Activated CD8-positive, alpha-beta T cell treated with anti-CD3 and anti-CD28 coated beads, Interleukin-2, amount 10 ng/mL, durations not matched to agents 7 days and 5 days (primary cell): ENCODE measurements at regions not wholly inside any gene's neighbourhood (a gene's known extent, or its start where the extent isn't known, plus 50 kb on each side); places are given as distances from the start of the nearest gene placed in this dataset.

ENCODE experiments used
- ATAC-seq: fragments of 150-1000 bp; cut with Tn5 transposase; one replicate; pipeline ENCODE4 v1.10.0; 2021; ENCODE audit warnings: moderate library complexity
- CTCF ChIA-PET: fragments of 350-600 bp; sonication (Branson Sonifier 250); formaldehyde crosslinking; loops from one replicate; lab custom pipeline; 2021; ENCODE audit warnings: antibody characterized with exemption; lab: Charles Lee
- POLR2A ChIA-PET: fragments of 350-600 bp; sonication (Branson Sonifier 250); formaldehyde crosslinking; loops from one replicate; lab custom pipeline; 2021; ENCODE audit warnings: antibody characterized with exemption; lab: Charles Lee
- DNase-seq: peaks from one replicate; pipeline ENCODE4 v3.0.0-alpha.2; 2020
- H3K27ac Mint-ChIP-seq: one replicate; pipeline ENCODE4 v1.8.0; 2021; ENCODE audit warnings: mild to moderate bottlenecking, mixed read lengths
- H3K27me3 Mint-ChIP-seq: one replicate; pipeline ENCODE4 v1.8.0; 2021; ENCODE audit warnings: low read depth, mixed read lengths
- H3K36me3 Mint-ChIP-seq: one replicate; pipeline ENCODE4 v1.8.0; 2021; ENCODE audit warnings: low read depth, mixed read lengths
- H3K4me1 Mint-ChIP-seq: one replicate; pipeline ENCODE4 v1.8.0; 2021; ENCODE audit warnings: low read depth, mixed read lengths
- H3K4me3 Mint-ChIP-seq: one replicate; pipeline ENCODE4 v1.8.0; 2021; ENCODE audit warnings: mild to moderate bottlenecking, mixed read lengths
- H3K9me3 Mint-ChIP-seq: one replicate; pipeline ENCODE4 v1.8.0; 2022; ENCODE audit warnings: mixed read lengths; ENCODE audit not compliant: insufficient read depth

GRCh38 chr1:216849146-216849545 lies 125.9 kb upstream of the ESRRG start:
- ChIA-PET CTCF (no interaction called here), POLR2A (no interaction called here)
- ATAC-seq: no peak

DNA sequence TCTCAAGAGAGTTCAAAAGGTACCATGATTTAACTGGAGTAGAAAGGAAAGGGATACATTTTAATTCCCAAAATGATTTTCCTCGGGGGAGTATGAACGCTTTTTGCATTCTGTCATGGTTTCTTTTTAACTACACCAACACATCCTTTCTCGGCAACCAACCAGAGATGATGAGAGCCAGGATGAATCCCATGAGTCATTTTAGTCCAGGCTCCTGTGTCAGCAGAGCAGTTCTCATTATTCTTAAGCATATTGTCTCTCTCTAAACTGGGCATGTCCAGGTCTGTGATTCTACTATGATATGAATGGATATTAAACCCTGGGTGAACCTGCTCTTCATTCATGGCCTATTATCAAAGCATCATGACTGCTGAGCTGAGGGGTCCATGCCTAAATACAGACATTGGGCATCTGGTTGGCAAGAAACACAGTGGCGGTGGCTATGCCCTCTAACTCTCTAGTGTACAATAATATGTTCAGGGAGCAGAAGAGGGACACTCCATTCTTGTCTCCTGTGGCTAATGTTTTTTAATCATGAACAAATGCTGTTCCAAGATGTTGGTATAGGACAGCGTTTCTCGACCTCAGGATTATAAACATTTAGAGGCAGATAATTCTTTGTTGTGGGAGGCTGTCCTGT lies 124.3 kb upstream of the ESRRG start:
- no peaks in the 10 kb centered on the region for H3K27me3 Mint-ChIP-seq
- no peak overlapping the region for H3K4me3 Mint-ChIP-seq
- H3K4me1 Mint-ChIP-seq: no peaks in the 10 kb centered on the region
- ATAC-seq (no peak), DNase-seq (no peak)
- H3K9me3 Mint-ChIP-seq: no peaks in the 10 kb centered on the region
- H3K36me3 Mint-ChIP-seq: no peaks in the 10 kb centered on the region
- POLR2A ChIA-PET: no interaction called here
- CTCF ChIA-PET: no interaction called here
- H3K27ac Mint-ChIP-seq: no peak overlapping the region

More at GRCh38 chr1:216849146-216849545, 125.9 kb upstream of the ESRRG start:
- Mint-ChIP-seq H3K9me3 (no peaks in the 10 kb centered on the region), H3K4me3 (no peak overlapping the region), H3K36me3 (no peaks in the 10 kb centered on the region), H3K27me3 (no peaks in the 10 kb centered on the region), H3K27ac (no peak overlapping the region), H3K4me1 (no peaks in the 10 kb centered on the region)
- DNase-seq: no peak

DNA sequence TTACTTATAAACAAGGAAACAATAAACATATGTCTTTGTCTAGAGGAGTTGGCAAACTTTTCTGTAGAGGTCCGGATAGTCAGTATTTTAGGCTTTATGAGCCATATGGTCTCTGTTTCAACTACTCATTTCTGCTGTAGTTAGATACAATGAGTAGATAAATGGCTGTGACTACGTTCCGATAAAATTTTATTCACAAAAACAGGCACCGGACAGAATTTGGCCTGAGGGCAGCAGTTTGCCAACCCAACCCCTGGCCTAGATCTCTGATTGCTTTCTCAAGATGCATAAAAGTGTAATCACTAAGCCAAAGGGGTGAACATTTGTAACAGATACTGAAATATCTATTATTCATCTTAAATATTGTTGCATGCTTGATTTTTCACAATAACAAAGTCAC lies 123.1 kb upstream of the ESRRG start:
- POLR2A ChIA-PET: no interaction called here
- no peak overlapping the region for H3K4me3 Mint-ChIP-seq
- DNase-seq (no peak), ATAC-seq (no peak)
- no peaks in the 10 kb centered on the region for H3K4me1 Mint-ChIP-seq
- H3K27me3 Mint-ChIP-seq: no peaks in the 10 kb centered on the region
- CTCF ChIA-PET: no interaction called here
- no peaks in the 10 kb centered on the region for H3K9me3 Mint-ChIP-seq
- no peak overlapping the region for H3K27ac Mint-ChIP-seq
- H3K36me3 Mint-ChIP-seq: no peaks in the 10 kb centered on the region

DNA sequence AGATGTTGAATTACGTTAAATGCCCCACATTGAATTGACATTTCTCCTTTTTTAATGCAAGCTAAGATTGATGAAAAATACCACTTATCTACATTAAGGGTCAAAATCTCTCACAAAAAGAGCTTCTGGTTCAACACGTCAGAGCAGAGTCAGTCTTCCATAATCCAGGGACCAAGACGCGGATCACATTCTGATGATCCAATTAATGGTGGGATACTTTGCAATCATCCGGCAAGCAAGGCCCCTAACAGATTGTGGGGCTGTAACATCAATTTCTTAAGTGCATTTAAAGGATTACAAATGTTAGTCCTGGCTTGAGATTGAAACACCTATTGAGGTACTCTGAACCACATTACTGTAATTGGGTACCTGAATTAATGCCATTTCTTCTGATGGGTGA lies 120.2 kb upstream of the ESRRG start:
- Mint-ChIP-seq H3K27me3 (no peaks in the 10 kb centered on the region), H3K36me3 (no peaks in the 10 kb centered on the region), H3K9me3 (no peaks in the 10 kb centered on the region), H3K27ac (no peak overlapping the region), H3K4me3 (no peak overlapping the region), H3K4me1 (no peaks in the 10 kb centered on the region)
- CTCF ChIA-PET: no interaction called here
- ATAC-seq (no peak), DNase-seq (no peak)
- POLR2A ChIA-PET: no interaction called here

GRCh38 chr1:216841165-216841564 lies 117.9 kb upstream of the ESRRG start:
- H3K4me1 Mint-ChIP-seq: no peaks in the 10 kb centered on the region
- no peaks in the 10 kb centered on the region for H3K27me3 Mint-ChIP-seq
- H3K27ac Mint-ChIP-seq: no peak overlapping the region
- no peaks in the 10 kb centered on the region for H3K9me3 Mint-ChIP-seq
- ChIA-PET CTCF (no interaction called here), POLR2A (no interaction called here)
- H3K36me3 Mint-ChIP-seq: no peaks in the 10 kb centered on the region
- no peak for ATAC-seq
- H3K4me3 Mint-ChIP-seq: no peak overlapping the region
- no peak for DNase-seq

DNA sequence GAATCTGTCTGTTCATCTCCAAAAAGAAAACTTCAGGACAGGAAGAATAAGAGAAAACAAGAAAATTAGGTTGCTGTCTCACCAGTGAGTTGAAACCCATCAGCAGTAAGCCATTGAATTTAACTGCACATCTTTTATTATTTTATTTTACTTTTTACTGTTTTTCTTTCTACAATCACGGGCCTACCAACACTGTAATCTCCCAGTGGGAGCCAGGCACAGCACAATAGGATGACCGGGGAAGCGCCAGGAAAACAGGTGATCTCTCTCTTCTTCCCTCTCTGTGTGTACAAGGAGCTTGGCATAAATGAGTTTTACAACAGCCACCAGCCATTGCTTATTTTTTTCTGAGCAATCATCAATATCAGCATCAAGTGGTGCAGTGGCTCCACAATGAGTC lies 113.1 kb upstream of the ESRRG start:
- Mint-ChIP-seq H3K4me1 (no peaks in the 10 kb centered on the region), H3K36me3 (no peaks in the 10 kb centered on the region), H3K4me3 (no peak overlapping the region), H3K9me3 (no peaks in the 10 kb centered on the region), H3K27me3 (no peaks in the 10 kb centered on the region), H3K27ac (no peak overlapping the region)
- ATAC-seq (no peak), DNase-seq (no peak)
- ChIA-PET POLR2A (no interaction called here), CTCF (no interaction called here)

DNA sequence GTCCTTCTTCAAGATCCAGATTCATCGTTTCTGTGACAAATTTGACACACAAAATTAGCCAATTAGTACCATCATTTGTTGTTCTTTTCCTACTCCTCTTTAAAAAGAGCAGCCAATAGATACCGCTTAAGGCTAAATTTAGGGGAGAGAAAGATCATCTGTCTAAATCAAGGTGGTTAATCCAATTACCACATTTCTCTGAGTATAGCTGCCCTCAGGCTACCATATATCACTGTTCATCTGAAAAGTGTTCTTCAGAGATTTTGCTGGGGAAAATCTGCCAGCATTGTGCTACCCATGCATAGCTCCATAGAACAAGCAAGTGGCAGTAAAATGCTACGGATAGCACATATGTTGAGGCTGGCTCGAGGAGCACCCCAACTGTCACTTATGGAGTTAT lies 110.3 kb upstream of the ESRRG start:
- DNase-seq (no peak), ATAC-seq (no peak)
- no peaks in the 10 kb centered on the region for H3K36me3 Mint-ChIP-seq
- no peaks in the 10 kb centered on the region for H3K4me1 Mint-ChIP-seq
- POLR2A ChIA-PET: no interaction called here
- no peak overlapping the region for H3K4me3 Mint-ChIP-seq
- H3K27ac Mint-ChIP-seq: no peak overlapping the region
- CTCF ChIA-PET: no interaction called here
- no peaks in the 10 kb centered on the region for H3K27me3 Mint-ChIP-seq
- H3K9me3 Mint-ChIP-seq: no peaks in the 10 kb centered on the region

DNA sequence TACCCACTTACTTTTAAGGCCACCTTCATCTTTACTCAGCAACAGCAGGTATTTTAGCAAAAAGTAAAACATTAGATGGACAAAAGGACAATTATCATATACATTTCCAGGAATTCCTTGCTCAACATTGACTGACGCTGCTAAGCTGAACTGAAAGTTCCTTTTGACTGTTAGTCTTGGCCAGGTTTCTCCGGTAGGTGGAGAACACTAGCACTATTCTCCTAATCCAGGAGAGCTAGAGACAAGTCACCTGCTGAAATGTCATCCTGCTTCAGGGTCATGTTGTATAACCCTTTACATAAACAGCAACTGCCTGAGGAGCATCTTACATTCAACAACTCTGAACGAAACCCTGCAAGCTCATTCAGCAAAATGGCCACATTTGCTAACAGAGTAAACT lies 109.0 kb upstream of the ESRRG start:
- Mint-ChIP-seq H3K4me1 (no peaks in the 10 kb centered on the region), H3K9me3 (no peaks in the 10 kb centered on the region), H3K4me3 (no peak overlapping the region), H3K27ac (no peak overlapping the region), H3K36me3 (no peaks in the 10 kb centered on the region), H3K27me3 (no peaks in the 10 kb centered on the region)
- ChIA-PET CTCF (no interaction called here), POLR2A (no interaction called here)
- DNase-seq (no peak), ATAC-seq (no peak)

GRCh38 chr1:216830424-216831210 lies 107.4 kb upstream of the ESRRG start:
- POLR2A ChIA-PET: no interaction called here
- H3K27me3 Mint-ChIP-seq: no peaks in the 10 kb centered on the region
- no peaks in the 10 kb centered on the region for H3K4me1 Mint-ChIP-seq
- no peaks in the 10 kb centered on the region for H3K36me3 Mint-ChIP-seq
- no peak overlapping the region for H3K27ac Mint-ChIP-seq
- DNase-seq (no peak), ATAC-seq (no peak)
- H3K4me3 Mint-ChIP-seq: no peak overlapping the region
- no peaks in the 10 kb centered on the region for H3K9me3 Mint-ChIP-seq
- CTCF ChIA-PET: no interaction called here

- Mint-ChIP-seq H3K27ac (no peak overlapping the region), H3K36me3 (no peaks in the 10 kb centered on the region), H3K9me3 (no peaks in the 10 kb centered on the region), H3K4me1 (no peaks in the 10 kb centered on the region), H3K27me3 (no peaks in the 10 kb centered on the region), H3K4me3 (no peak overlapping the region)
- ATAC-seq (no peak), DNase-seq (no peak)
- ChIA-PET POLR2A (no interaction called here), CTCF (no interaction called here)
Observed at GRCh38 chr1:216827251-216827650, 104.0 kb upstream of the ESRRG start.

GRCh38 chr1:216826646-216827045 lies 103.4 kb upstream of the ESRRG start:
- H3K4me1 Mint-ChIP-seq: no peaks in the 10 kb centered on the region
- no peak overlapping the region for H3K4me3 Mint-ChIP-seq
- H3K36me3 Mint-ChIP-seq: no peaks in the 10 kb centered on the region
- CTCF ChIA-PET: no interaction called here
- DNase-seq (no peak), ATAC-seq (no peak)
- no peaks in the 10 kb centered on the region for H3K27me3 Mint-ChIP-seq
- H3K9me3 Mint-ChIP-seq: no peaks in the 10 kb centered on the region
- POLR2A ChIA-PET: no interaction called here
- H3K27ac Mint-ChIP-seq: no peak overlapping the region

DNA sequence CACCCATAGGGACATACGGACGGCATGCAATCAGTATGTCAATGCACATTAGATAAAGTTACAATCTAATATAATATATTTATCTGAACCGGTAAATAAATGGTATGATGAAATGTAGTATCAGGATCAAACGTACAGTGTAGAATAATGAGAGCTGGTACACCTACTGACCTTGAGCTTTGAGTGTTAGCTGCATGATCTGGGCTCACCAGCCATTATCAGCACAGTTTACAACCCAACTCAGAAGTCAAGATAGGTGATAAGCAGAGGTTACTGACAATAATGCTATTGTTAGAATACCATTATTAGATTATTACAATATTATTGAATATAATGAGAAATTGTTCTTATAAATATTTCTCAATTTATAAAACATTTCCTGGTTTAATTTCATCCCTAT lies 103.0 kb upstream of the ESRRG start:
- Mint-ChIP-seq H3K9me3 (no peaks in the 10 kb centered on the region), H3K36me3 (no peaks in the 10 kb centered on the region), H3K27me3 (no peaks in the 10 kb centered on the region)

More for the DNA sequence above, 103.0 kb upstream of the ESRRG start:
- CTCF ChIA-PET: no interaction called here
- DNase-seq: no peak
- POLR2A ChIA-PET: no interaction called here
- no peak overlapping the region for H3K4me3 Mint-ChIP-seq
- ATAC-seq: no peak
- no peak overlapping the region for H3K27ac Mint-ChIP-seq
- no peaks in the 10 kb centered on the region for H3K4me1 Mint-ChIP-seq
